ENCODE measurements at regions not wholly inside any gene's neighbourhood (a gene's known extent, or its start where the extent isn't known, plus 50 kb on each side); places are given as distances from the start of the nearest gene placed in this dataset.

- no peak for DNase-seq
- intact Hi-C loops (cut with DNase I), result no loop called here
Observed at GRCh38 chr1:80044662-80045061, 1038.1 kb upstream of the ADGRL4 start.

DNA sequence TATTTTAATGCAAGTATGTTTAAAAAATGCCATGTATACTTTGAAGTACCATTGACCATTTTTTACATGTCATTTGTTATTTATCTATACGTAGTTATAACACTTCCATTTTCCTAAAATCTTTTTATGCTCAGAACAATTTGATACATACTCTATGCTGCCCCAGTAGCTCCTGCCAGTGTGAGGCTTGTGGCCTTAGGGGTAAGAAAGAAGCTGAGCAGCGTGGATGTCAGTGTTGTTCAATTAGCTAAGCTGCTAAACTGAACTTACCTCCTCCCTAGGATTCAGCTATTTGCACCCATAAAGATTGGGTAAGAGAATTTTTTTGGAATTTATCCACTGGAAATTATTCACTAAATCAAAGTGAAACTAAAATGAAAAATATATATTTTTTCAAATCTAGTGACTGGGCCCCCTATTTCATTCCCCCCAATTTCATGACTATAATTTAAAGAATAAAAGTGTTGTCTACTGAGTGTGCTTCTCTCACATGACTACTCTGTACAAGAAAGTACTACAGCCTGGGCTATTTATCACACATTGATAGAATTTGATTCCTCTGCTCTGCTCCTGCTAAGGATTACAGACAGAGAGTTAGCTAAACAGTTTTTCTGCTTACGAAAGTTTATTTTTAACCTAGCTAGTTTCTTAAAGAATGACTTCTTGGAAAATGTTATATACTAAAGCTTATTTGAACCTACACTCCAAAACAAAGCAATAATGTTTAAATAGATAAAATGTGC, 1030.3 kb upstream of the ADGRL4 start:
- DNase-seq, result no peak
- intact Hi-C loops (cut with DNase I), result no loop called here

DNA sequence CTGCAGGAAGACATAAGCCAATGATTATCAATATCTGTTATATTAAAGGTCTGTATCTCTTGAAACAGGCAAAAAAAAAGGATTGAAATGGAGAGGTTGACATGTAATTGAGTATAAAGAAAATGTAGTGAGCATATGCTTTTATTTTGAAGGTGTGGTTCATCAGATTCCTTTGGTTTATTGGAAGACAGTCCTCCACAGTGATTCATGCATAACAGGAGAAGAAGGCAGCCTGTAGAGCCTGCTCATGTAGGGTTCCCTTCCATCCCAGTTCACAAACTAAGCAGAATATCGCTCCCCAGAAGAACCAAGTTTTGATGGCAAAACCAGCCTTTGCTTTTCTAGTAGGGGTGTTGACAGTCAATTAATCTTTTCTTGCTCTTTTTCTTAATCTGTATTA, 1016.8 kb upstream of the ADGRL4 start:
- intact Hi-C loops (cut with DNase I), result no loop called here
- DNase-seq, result no peak

- DNase-seq, result no peak
- intact Hi-C loops (cut with DNase I), result no loop called here
Observed at GRCh38 chr1:80021891-80022290, 1015.4 kb upstream of the ADGRL4 start.

DNA sequence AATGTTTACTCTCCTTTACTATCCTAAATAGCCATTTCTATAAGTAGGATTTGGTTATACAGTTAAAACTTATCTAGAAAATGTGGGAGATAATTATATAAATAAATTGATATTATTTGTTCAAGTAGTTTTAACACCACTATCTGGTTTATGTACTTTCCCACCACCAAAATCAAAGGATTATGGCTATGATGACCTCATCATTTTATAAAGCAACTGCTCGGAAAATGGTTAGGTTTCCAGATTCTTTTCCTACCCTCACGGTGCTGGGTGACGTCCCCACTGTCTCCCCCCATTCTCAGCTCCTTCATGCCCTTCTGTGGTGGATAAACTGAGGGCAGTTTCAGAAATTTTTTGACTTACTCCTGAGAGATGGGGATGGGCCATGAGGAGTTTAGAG, 1011.8 kb upstream of the ADGRL4 start:
- no peak for DNase-seq
- intact Hi-C loops (cut with DNase I), result no loop called here

DNA sequence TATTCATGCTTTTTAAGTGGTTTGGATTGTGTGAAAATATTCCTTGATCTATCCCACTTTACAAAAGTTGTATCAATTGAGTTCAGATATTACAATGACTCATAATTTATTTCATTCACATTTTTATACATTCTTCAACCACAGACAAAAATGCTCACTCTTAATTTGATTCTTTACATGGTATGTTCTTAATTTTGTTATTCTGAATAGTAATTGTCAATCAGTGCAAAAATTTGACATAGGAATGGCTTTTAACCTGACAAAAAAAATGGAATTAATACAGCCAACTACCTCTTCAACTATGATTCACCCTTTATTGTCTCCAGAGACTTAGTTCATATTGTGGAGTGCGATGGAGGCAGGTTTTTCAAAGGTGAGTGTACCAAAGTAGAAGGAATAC, 1002.4 kb upstream of the ADGRL4 start:
- DNase-seq, result no peak
- intact Hi-C loops (cut with DNase I), result no loop called here

DNA sequence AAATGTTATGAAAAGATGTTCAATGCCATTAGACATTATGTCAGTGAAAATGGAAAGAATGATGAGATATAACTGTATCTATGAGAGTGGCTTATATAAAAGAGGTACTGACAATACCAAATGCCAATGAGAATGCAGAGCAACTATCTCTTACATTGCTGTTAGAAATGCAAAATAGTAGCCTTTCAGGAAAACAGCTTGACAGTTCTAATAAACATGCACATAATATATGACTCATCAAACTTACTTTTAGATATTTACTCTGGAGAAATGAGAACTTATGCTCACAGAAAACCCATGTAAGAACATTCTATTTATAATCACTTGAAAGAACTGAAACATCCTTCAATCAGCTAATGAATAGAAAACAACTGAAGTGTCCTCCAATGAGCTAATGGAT, 996.7 kb upstream of the ADGRL4 start:
- DNase-seq, result no peak
- intact Hi-C loops (cut with DNase I), result no loop called here

GRCh38 chr1:79988401-79988800, 981.9 kb upstream of the ADGRL4 start:
- DNase-seq, result no peak
- intact Hi-C loops (cut with DNase I), result no loop called here

GRCh38 chr1:79982211-79982610, 975.7 kb upstream of the ADGRL4 start:
- peak in 26 of 42 donors; percentile 0 to 50 (median 20) for DNase-seq
- intact Hi-C loops (cut with DNase I), result no loop called here

- DNase-seq, result no peak
- intact Hi-C loops (cut with DNase I), result no loop called here
Observed at GRCh38 chr1:79981481-79981880, 975.0 kb upstream of the ADGRL4 start.

- no peak for DNase-seq
- intact Hi-C loops (cut with DNase I), result no loop called here
Observed at GRCh38 chr1:79979346-79979745, 972.8 kb upstream of the ADGRL4 start.

- DNase-seq, result no peak
- intact Hi-C loops (cut with DNase I), result no loop called here
Observed at GRCh38 chr1:79976287-79976686, 969.8 kb upstream of the ADGRL4 start.

- intact Hi-C loops (cut with DNase I), result no loop called here
- no peak for DNase-seq
Observed at GRCh38 chr1:79974659-79975058, 968.1 kb upstream of the ADGRL4 start.

DNA sequence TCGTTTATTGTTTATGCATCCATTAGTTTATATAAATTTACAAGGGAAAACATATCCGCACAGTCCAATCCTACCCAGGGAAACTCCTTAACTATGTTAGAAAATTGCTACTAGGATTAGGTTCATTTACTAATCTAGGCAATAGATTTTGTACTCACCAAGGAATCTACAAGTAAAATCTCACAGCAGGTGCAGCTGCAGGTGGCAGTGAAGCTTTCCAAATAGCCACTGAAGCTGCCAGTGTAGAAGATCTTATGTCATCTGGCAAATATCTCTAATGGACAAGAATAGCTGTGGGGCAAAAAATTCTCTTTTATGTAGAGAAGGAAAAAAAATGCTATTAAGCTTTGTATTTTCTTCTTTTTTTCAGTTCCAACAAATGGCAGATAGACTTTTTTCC, 963.4 kb upstream of the ADGRL4 start:
- intact Hi-C loops (cut with DNase I), result no loop called here

DNA sequence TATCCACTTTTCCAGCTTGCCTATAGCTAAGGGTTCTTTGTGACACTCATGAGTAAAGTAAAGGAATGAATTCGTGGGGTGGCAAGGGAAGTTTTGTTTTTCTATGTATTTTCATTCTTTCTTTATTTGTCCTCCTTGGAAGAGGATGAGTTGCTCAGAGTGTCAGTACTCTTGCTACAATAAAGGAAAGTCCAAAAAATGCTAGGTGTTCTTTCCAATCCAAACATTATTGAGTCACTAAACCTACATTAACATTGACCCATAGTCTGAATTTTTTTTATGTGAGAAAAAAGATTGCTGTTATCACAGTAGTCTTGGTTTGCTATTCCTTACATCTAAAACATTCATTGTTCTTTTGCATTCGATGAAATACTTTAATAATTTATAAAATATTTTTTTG, 959.9 kb upstream of the ADGRL4 start:
- no peak for DNase-seq
- intact Hi-C loops (cut with DNase I), result no loop called here

More for the DNA sequence above, 963.4 kb upstream of the ADGRL4 start:
- DNase-seq, result no peak

DNA sequence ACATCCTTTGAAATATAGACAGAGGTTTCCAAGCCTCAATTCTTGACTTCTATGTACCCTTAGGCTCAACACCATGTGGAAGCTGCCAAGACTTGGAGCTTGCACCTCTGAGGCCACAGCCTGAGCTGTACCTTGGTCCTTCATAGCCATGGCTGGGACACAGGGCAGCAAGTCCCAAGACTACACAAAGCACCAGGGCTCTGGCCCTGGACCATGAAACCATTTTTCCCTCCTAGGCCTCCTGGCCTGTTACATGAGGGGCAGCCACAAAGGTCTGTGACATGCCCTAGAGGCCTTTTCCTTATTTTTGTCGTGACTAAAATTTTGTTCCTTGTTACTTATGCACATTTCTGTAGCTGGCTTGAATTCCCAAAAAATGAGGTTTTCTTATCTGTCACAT, 953.1 kb upstream of the ADGRL4 start:
- DNase-seq, result no peak
- intact Hi-C loops (cut with DNase I), result no loop called here

GRCh38 chr1:79955966-79956365, 949.4 kb upstream of the ADGRL4 start:
- intact Hi-C loops (cut with DNase I), result no loop called here
- DNase-seq, result no peak

DNA sequence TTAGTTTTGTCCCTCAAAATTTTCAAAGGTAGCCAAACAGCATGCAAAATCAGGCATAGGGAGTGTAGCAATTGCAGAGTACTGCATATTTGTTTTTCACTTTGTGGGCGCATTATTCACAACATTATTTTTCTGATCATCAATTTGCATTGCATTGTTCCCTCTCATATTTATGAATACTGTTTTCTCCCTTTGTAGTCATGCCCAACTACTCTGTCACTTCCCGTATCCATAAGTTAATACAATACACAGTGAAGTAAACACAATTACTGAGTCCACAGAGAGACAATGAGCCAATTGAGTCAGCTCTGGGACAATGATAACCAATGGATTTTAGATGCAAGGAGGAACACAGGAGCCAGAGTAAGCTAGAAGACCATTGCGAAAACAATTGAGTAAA, 944.0 kb upstream of the ADGRL4 start:
- no peak for DNase-seq
- intact Hi-C loops (cut with DNase I), result no loop called here

- intact Hi-C loops (cut with DNase I), result no loop called here
- no peak for DNase-seq
Observed at GRCh38 chr1:79945391-79945790, 938.9 kb upstream of the ADGRL4 start.

DNA sequence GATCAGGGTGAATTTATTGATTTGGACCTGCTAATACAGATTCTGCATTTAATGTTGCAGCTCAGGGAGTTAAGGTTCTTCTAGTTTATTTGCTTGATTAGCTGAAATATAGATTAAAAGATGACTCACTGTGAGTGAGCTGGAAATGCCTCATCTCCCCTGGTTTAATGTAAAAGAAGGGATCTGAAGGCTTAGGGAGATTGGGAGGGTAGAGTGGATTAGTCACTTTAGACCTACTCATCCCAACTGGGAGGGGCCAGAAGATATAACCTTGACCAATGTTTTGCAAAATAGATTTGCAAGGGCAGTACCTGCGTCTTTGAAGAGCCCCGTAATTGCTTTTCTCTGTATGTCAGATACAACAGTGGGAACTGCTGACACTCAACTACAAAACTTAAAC, 922.8 kb upstream of the ADGRL4 start:
- intact Hi-C loops (cut with DNase I), result no loop called here
- no peak for DNase-seq

GRCh38 chr1:79928901-79929300, 922.4 kb upstream of the ADGRL4 start:
- intact Hi-C loops (cut with DNase I), result no loop called here

More at GRCh38 chr1:79928901-79929300, 922.4 kb upstream of the ADGRL4 start:
- no peak for DNase-seq
